ENCODE measurements at regions not wholly inside any gene's neighbourhood (a gene's known extent, or its start where the extent isn't known, plus 50 kb on each side); places are given as distances from the start of the nearest gene placed in this dataset.

DNA sequence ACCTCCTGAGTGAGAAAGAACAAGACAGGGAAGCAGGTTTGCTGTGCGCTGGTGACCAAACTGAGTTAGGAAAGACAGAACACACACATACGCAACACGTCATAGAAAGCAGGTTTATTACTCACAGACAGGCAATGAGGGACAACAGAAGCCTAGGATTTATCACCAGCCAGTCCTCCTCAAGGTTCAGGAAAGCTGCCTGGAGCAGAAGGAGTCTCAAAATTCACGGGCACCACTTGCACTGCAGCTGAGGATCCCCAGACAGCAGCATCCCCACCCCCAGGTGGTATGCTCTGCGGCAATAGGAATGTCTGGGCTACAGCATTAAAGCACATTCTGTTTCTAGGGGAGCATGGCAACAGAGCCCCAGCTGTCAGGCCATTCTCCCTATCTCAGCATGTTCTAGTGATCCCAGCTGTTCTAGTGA, 284.4 kb upstream of the RGPD4 start:
- H4K20me1 ChIP-seq (ENCODE audit: control insufficient read depth, insufficient read depth, low read depth, low read length) = no peaks in the 10 kb centered on the region
- H3K27me3 ChIP-seq (ENCODE audit: control insufficient read depth, low read length) = no peaks in the 10 kb centered on the region
- no peaks in the 10 kb centered on the region for H3K9me3 ChIP-seq (ENCODE audit: control insufficient read depth, insufficient read depth, low read length)
- H3K27ac ChIP-seq (ENCODE audit: low read depth, low read length) = no peak overlapping the region
- H3F3A ChIP-seq (ENCODE audit: control insufficient read depth, insufficient read depth) = no peaks in the 10 kb centered on the region
- no peaks in the 10 kb centered on the region for H3K4me1 ChIP-seq (ENCODE audit: control insufficient read depth, low read length)
- H3K9me2 ChIP-seq (replicated peaks; ENCODE audit: control insufficient read depth, low read length) = no peaks in the 10 kb centered on the region
- TF ChIP-seq, protein P1, sequence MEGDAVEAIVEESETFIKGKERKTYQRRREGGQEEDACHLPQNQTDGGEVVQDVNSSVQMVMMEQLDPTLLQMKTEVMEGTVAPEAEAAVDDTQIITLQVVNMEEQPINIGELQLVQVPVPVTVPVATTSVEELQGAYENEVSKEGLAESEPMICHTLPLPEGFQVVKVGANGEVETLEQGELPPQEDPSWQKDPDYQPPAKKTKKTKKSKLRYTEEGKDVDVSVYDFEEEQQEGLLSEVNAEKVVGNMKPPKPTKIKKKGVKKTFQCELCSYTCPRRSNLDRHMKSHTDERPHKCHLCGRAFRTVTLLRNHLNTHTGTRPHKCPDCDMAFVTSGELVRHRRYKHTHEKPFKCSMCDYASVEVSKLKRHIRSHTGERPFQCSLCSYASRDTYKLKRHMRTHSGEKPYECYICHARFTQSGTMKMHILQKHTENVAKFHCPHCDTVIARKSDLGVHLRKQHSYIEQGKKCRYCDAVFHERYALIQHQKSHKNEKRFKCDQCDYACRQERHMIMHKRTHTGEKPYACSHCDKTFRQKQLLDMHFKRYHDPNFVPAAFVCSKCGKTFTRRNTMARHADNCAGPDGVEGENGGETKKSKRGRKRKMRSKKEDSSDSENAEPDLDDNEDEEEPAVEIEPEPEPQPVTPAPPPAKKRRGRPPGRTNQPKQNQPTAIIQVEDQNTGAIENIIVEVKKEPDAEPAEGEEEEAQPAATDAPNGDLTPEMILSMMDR (IDR thresholded peaks at IDR 0.05; ENCODE audit: low read depth, low read length, poor library complexity, severe bottlenecking) = no peak
- TF ChIP-seq EZH2phosphoT487 (IDR thresholded peaks at IDR 0.05; ENCODE audit: borderline replicate concordance, low read length) = no peak
- H3K79me2 ChIP-seq (ENCODE audit: control insufficient read depth, low read length) = no peaks in the 10 kb centered on the region
- H3K4me3 ChIP-seq (ENCODE audit: low read length) = no peak overlapping the region
- no peak overlapping the region for H3K4me2 ChIP-seq (ENCODE audit: low read length)
- no peaks in the 10 kb centered on the region for H3K36me3 ChIP-seq (ENCODE audit: control insufficient read depth, low read length)

DNA sequence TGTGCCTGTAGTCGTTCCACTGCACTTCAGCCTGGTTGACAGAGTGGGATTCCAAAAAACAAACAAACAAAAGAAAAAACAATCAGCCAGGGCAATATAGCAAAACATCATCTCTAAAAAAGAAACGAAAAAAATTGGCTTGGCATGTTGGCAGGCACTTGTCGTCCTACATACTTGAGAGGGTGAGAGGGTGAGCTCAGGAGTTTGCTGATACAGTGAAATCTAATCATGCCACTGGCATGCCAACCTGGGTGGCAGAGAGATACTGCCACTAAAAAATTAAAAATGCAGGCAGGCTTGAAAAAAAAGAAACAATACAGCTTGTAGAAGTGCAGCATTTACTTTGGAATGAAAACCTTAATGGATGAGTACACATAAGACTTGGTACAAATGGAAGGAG, 282.9 kb upstream of the RGPD4 start:
- no peak for TF ChIP-seq EZH2phosphoT487 (IDR thresholded peaks at IDR 0.05; ENCODE audit: borderline replicate concordance, low read length)
- TF ChIP-seq, protein P1 (IDR thresholded peaks at IDR 0.05; ENCODE audit: low read depth, low read length, poor library complexity, severe bottlenecking) = no peak

DNA sequence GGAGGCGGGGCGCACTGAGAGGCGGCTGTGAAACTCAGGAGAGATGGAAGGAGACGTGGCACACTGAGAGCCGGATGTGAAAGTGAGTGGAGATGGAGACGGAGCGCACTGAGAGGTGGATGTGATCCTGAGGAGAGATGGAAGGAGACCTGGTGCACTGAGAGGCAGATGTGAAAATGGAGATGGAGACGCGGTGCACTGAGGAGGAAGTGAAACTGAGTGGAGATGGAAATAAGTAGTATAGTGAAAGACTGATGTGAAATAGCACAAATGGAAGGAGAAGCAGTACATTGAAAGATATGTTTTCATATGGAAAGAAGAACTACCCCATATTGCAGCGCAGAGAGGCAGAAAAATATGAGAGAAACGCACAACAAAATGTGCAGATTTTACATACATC, 281.6 kb upstream of the RGPD4 start:
- no peaks in the 10 kb centered on the region for H3K4me1 ChIP-seq (ENCODE audit: control insufficient read depth, low read length)
- H3K4me3 ChIP-seq (ENCODE audit: low read length) = no peak overlapping the region
- TF ChIP-seq EZH2phosphoT487 (IDR thresholded peaks at IDR 0.05; ENCODE audit: borderline replicate concordance, low read length) = no peak
- TF ChIP-seq, protein P1 (IDR thresholded peaks at IDR 0.05; ENCODE audit: low read depth, low read length, poor library complexity, severe bottlenecking) = no peak
- H3K9me2 ChIP-seq (replicated peaks; ENCODE audit: control insufficient read depth, low read length) = no peaks in the 10 kb centered on the region
- no peaks in the 10 kb centered on the region for H3K79me2 ChIP-seq (ENCODE audit: control insufficient read depth, low read length)
- H3K4me2 ChIP-seq (ENCODE audit: low read length) = no peak overlapping the region
- no peaks in the 10 kb centered on the region for H4K20me1 ChIP-seq (ENCODE audit: control insufficient read depth, insufficient read depth, low read depth, low read length)
- H3K36me3 ChIP-seq (ENCODE audit: control insufficient read depth, low read length) = no peaks in the 10 kb centered on the region
- H3K9me3 ChIP-seq (ENCODE audit: control insufficient read depth, insufficient read depth, low read length) = no peaks in the 10 kb centered on the region
- no peak overlapping the region for H3K27ac ChIP-seq (ENCODE audit: low read depth, low read length)
- H3K27me3 ChIP-seq (ENCODE audit: control insufficient read depth, low read length) = no peaks in the 10 kb centered on the region
- no peaks in the 10 kb centered on the region for H3F3A ChIP-seq (ENCODE audit: control insufficient read depth, insufficient read depth)

More for the DNA sequence above, 282.9 kb upstream of the RGPD4 start:
- H3K9me3 ChIP-seq (ENCODE audit: control insufficient read depth, insufficient read depth, low read length) = no peaks in the 10 kb centered on the region
- H3K36me3 ChIP-seq (ENCODE audit: control insufficient read depth, low read length) = no peaks in the 10 kb centered on the region
- H3K27me3 ChIP-seq (ENCODE audit: control insufficient read depth, low read length) = no peaks in the 10 kb centered on the region
- no peak overlapping the region for H3K4me2 ChIP-seq (ENCODE audit: low read length)
- H3K79me2 ChIP-seq (ENCODE audit: control insufficient read depth, low read length) = no peaks in the 10 kb centered on the region
- H3F3A ChIP-seq (ENCODE audit: control insufficient read depth, insufficient read depth) = no peaks in the 10 kb centered on the region
- H3K4me3 ChIP-seq (ENCODE audit: low read length) = no peak overlapping the region
- no peaks in the 10 kb centered on the region for H3K9me2 ChIP-seq (replicated peaks; ENCODE audit: control insufficient read depth, low read length)
- no peak overlapping the region for H3K27ac ChIP-seq (ENCODE audit: low read depth, low read length)
- no peaks in the 10 kb centered on the region for H3K4me1 ChIP-seq (ENCODE audit: control insufficient read depth, low read length)
- H4K20me1 ChIP-seq (ENCODE audit: control insufficient read depth, insufficient read depth, low read depth, low read length) = no peaks in the 10 kb centered on the region

DNA sequence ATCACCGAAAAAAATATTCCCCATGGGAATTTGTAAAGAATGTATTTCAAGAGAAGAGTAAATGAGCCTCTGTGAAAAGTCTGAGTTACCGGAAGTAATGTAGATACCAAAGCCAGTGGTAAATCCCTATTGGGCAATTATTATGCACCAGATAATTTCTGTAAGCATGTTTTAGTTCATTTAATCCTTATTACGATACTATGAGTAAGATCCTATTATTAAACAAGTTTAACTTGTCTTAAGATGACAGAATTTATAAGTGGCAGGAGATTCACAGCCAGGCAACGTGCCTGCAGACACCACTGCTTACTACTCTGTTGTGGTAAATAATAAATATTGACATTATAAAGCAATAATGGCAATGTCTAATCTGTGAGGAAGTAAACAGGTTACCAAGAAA, 280.8 kb upstream of the RGPD4 start:
- Histone ChIP-seq H3K4me2 (ENCODE audit: low read length) (no peak overlapping the region), H3K79me2 (ENCODE audit: control insufficient read depth, low read length) (no peaks in the 10 kb centered on the region), H3K9me3 (ENCODE audit: control insufficient read depth, insufficient read depth, low read length) (no peaks in the 10 kb centered on the region), H3K4me3 (ENCODE audit: low read length) (no peak overlapping the region), H3K9me2 (replicated peaks; ENCODE audit: control insufficient read depth, low read length) (no peaks in the 10 kb centered on the region), H4K20me1 (ENCODE audit: control insufficient read depth, insufficient read depth, low read depth, low read length) (no peaks in the 10 kb centered on the region), H3K36me3 (ENCODE audit: control insufficient read depth, low read length) (no peaks in the 10 kb centered on the region), H3K4me1 (ENCODE audit: control insufficient read depth, low read length) (no peaks in the 10 kb centered on the region), H3F3A (ENCODE audit: control insufficient read depth, insufficient read depth) (no peaks in the 10 kb centered on the region), H3K27me3 (ENCODE audit: control insufficient read depth, low read length) (no peaks in the 10 kb centered on the region), H3K27ac (ENCODE audit: low read depth, low read length) (no peak overlapping the region)
- no peak for TF ChIP-seq EZH2phosphoT487 (IDR thresholded peaks at IDR 0.05; ENCODE audit: borderline replicate concordance, low read length)
- TF ChIP-seq, protein P1 (IDR thresholded peaks at IDR 0.05; ENCODE audit: low read depth, low read length, poor library complexity, severe bottlenecking) = no peak
